Lower leg skin (tissue), 4 donors: ENCODE measurements at regions not wholly inside any gene's neighbourhood (a gene's known extent, or its start where the extent isn't known, plus 50 kb on each side); places are given as distances from the start of the nearest gene placed in this dataset.
"Not testable (repeated sequence)": the region's sequence is repeated elsewhere in the genome, so short reads cannot be mapped to it uniquely, and the experiment has no call there.

Source experiments
- DNase-seq, 2 donors: peaks; one replicate each; pipeline ENCODE4 v3.0.0-alpha.2; 2019; ENCODE audit warnings: low spot score in 2 of 2
- H3K4me3 ChIP-seq: fragments of 200-600 bp; sonication (generic); 2 replicates; pipeline ENCODE4 v1.5.1; 2017; ENCODE audit warnings: mild to moderate bottlenecking, low read depth; ENCODE audit not compliant: poor library complexity, severe bottlenecking
- POLR2A ChIP-seq, 2 donors: fragments of 450-650 bp; IDR thresholded peaks; one replicate each; pipeline ENCODE4 v1.6.1; 2016 to 2017; ENCODE audit warnings: antibody characterized with exemption in 2 of 2, mild to moderate bottlenecking in 1 of 2, moderate library complexity in 1 of 2
- WGBS, 2 donors: methylation state at CpG; one replicate each; pipeline ENCODE4 v1.1.5; 2018; 5-methylcytosine and 5-hydroxymethylcytosine counted together
- intact Hi-C: fragments of 100-400 bp; cut with DNase I; formaldehyde crosslinking; loops from one replicate; pipeline ENCODE4 v1.15.0; 2023; ENCODE audit warnings: low total_unique reads
- TF ChIP-seq, protein P1 (sequence below), 3 donors: fragments of 450-650 bp; IDR thresholded peaks; one replicate each; pipeline ENCODE4 v1.5.1; 2016; ENCODE audit warnings: antibody characterized with exemption in 3 of 3, mild to moderate bottlenecking in 3 of 3, moderate library complexity in 2 of 3

GRCh38 chr3:88879905-88880304 is 227.5 kb upstream of the EPHA3 start:
- 65 to 73% methylated on average over 3 of the region's 3 CpGs for WGBS, 2 donors
- no peak overlapping the region for H3K4me3 ChIP-seq
- intact Hi-C loops, result no loop called here
- no peak for DNase-seq
- TF ChIP-seq, protein P1, sequence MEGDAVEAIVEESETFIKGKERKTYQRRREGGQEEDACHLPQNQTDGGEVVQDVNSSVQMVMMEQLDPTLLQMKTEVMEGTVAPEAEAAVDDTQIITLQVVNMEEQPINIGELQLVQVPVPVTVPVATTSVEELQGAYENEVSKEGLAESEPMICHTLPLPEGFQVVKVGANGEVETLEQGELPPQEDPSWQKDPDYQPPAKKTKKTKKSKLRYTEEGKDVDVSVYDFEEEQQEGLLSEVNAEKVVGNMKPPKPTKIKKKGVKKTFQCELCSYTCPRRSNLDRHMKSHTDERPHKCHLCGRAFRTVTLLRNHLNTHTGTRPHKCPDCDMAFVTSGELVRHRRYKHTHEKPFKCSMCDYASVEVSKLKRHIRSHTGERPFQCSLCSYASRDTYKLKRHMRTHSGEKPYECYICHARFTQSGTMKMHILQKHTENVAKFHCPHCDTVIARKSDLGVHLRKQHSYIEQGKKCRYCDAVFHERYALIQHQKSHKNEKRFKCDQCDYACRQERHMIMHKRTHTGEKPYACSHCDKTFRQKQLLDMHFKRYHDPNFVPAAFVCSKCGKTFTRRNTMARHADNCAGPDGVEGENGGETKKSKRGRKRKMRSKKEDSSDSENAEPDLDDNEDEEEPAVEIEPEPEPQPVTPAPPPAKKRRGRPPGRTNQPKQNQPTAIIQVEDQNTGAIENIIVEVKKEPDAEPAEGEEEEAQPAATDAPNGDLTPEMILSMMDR (IDR thresholded peaks at IDR 0.05), result no peak
- no peak for TF ChIP-seq POLR2A (IDR thresholded peaks at IDR 0.05)

GRCh38 chr3:88882121-88882520 is 225.3 kb upstream of the EPHA3 start:
- no peak overlapping the region for H3K4me3 ChIP-seq
- 84 to 94% methylated on average over 2 of the region's 2 CpGs for WGBS, 2 donors
- intact Hi-C loops, result no loop called here
- TF ChIP-seq, protein P1 (IDR thresholded peaks at IDR 0.05), result no peak
- no peak for TF ChIP-seq POLR2A (IDR thresholded peaks at IDR 0.05)
- DNase-seq, result no peak

DNA sequence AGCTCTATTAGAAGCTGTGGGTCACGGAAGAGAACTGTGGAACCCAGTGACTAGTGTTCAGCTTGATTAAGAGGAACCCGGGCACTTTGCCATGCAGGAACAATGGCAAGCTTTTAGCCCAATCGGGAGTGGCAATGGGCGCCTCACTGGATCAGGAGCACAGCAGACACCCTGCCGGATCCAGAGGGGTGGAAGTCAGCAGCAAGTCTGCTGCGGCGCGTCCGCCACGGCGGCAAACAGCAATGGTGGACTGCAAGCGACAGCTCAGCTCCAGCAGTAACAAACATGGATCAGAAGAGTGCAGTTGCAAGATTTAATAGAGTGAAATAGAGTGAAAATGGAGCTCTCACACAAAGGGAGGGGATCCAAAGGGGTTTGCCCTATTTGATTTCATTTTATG is 220.8 kb upstream of the EPHA3 start:
- 88 to 92% methylated on average over 11 to 12 of the region's 12 CpGs for WGBS, 2 donors
- H3K4me3 ChIP-seq, intact Hi-C loops: not testable (repeated sequence)

DNA sequence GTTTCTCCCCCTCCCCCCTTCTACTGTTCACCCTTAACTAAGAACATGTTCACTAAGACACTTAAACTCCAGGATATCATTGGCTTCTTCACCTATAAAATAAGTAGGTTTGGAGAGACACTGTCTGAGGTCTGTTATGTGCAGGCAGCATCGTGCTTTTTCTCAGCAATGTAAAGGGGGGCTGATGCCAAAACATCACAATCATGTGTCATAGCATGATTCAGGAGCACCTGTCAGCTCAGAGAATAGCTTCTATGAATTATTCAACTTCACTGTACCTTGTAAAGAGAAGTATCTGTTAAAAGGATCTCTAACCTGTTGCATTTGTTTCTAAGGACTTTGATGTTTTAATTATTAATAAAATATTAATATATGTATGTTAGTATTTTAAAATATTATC is 211.4 kb upstream of the EPHA3 start:
- intact Hi-C loops, result no loop called here
- whole genome bisulfite sequencing, 2 donors, result 48 to 68% methylated on average over 1 of the region's 1 CpG
- H3K4me3 ChIP-seq, result no peak overlapping the region
- TF ChIP-seq, protein P1 (IDR thresholded peaks at IDR 0.05), result no peak
- TF ChIP-seq POLR2A (IDR thresholded peaks at IDR 0.05), result no peak
- DNase-seq, result no peak

More for the DNA sequence above, 220.8 kb upstream of the EPHA3 start:
- not testable (repeated sequence) for DNase-seq

GRCh38 chr3:88912294-88912877 is 195.0 kb upstream of the EPHA3 start:
- WGBS, 2 donors, result 76 to 83% methylated on average over 3 of the region's 3 CpGs
- H3K4me3 ChIP-seq, result no peak overlapping the region
- intact Hi-C loops, result no loop called here
- TF ChIP-seq, protein P1 (IDR thresholded peaks at IDR 0.05), result no peak
- no peak for TF ChIP-seq POLR2A (IDR thresholded peaks at IDR 0.05)
- DNase-seq, result no peak

GRCh38 chr3:88918841-88919240 is 188.6 kb upstream of the EPHA3 start:
- no peak for DNase-seq
- no peak overlapping the region for H3K4me3 ChIP-seq
- intact Hi-C loops, result no loop called here
- TF ChIP-seq POLR2A (IDR thresholded peaks at IDR 0.05), result no peak
- TF ChIP-seq, protein P1 (IDR thresholded peaks at IDR 0.05), result no peak
- WGBS, 2 donors, result 98 to 99% methylated on average over 4 of the region's 4 CpGs
